HG03558 (cell line): ENCODE measurements at regions not wholly inside any gene's neighbourhood (a gene's known extent, or its start where the extent isn't known, plus 50 kb on each side); places are given as distances from the start of the nearest gene placed in this dataset.
"Not testable (repeated sequence)": the region's sequence is repeated elsewhere in the genome, so short reads cannot be mapped to it uniquely, and the experiment has no call there.

Source experiments
- ATAC-seq: cut with Tn5 transposase; IDR thresholded peaks from one replicate; pipeline ENCODE4 v1.9.1; 2021; ENCODE audit warnings: moderate number of reproducible peaks; ENCODE audit not compliant: unreplicated experiment; ENCODE audit errors: extremely low read depth

- no peak for ATAC-seq
Measured at GRCh38 chr11:107276077-107276476, 181.5 kb downstream of the CWF19L2 start.

- ATAC-seq: no peak
Measured at GRCh38 chr11:107275632-107276031, 182.0 kb downstream of the CWF19L2 start.

GRCh38 chr11:107274138-107274537 lies 183.5 kb downstream of the CWF19L2 start:
- no peak for ATAC-seq

GRCh38 chr11:107272561-107272960 lies 185.1 kb downstream of the CWF19L2 start:
- ATAC-seq: no peak

GRCh38 chr11:107271425-107271824 lies 186.2 kb downstream of the CWF19L2 start:
- no peak for ATAC-seq

GRCh38 chr11:107268977-107269376 lies 188.6 kb downstream of the CWF19L2 start:
- no peak for ATAC-seq

- no peak for ATAC-seq
Measured at GRCh38 chr11:107266455-107266854, 191.2 kb downstream of the CWF19L2 start.

- no peak for ATAC-seq
Measured at GRCh38 chr11:107265591-107266121, 192.0 kb downstream of the CWF19L2 start.

- no peak for ATAC-seq
Measured at GRCh38 chr11:107263844-107264563, 193.6 kb downstream of the CWF19L2 start.

- no peak for ATAC-seq
Measured at GRCh38 chr11:107259811-107260221, 197.8 kb downstream of the CWF19L2 start.

GRCh38 chr11:107257710-107258109 lies 199.9 kb downstream of the CWF19L2 start:
- ATAC-seq: no peak

- ATAC-seq: not testable (repeated sequence)
Measured at GRCh38 chr11:107253661-107254060, 204.0 kb downstream of the CWF19L2 start.

- ATAC-seq: peak; percentile 73
Measured at GRCh38 chr11:107252429-107253161, 205.0 kb downstream of the CWF19L2 start.

GRCh38 chr11:107251298-107251697 lies 206.3 kb downstream of the CWF19L2 start:
- no peak for ATAC-seq

- ATAC-seq: no peak
Measured at GRCh38 chr11:107250017-107250416, 207.6 kb downstream of the CWF19L2 start.

GRCh38 chr11:107249054-107249453 lies 208.6 kb downstream of the CWF19L2 start:
- ATAC-seq: no peak

GRCh38 chr11:107247167-107247861 lies 210.3 kb downstream of the CWF19L2 start:
- no peak for ATAC-seq

- no peak for ATAC-seq
Measured at GRCh38 chr11:107243929-107244328, 213.7 kb downstream of the CWF19L2 start.

GRCh38 chr11:107232451-107232850 lies 214.2 kb upstream of the GUCY1A2 start:
- no peak for ATAC-seq

- no peak for ATAC-seq
Measured at GRCh38 chr11:107224836-107225235, 206.6 kb upstream of the GUCY1A2 start.

GRCh38 chr11:107222916-107223460 lies 204.7 kb upstream of the GUCY1A2 start:
- ATAC-seq: no peak
